NCI-H1694 treated with DMSO at 0.1 percent for 48 hours (cell line): ENCODE measurements at regions not wholly inside any gene's neighbourhood (a gene's known extent, or its start where the extent isn't known, plus 50 kb on each side); places are given as distances from the start of the nearest gene placed in this dataset.
"Not testable (repeated sequence)": the region's sequence is repeated elsewhere in the genome, so short reads cannot be mapped to it uniquely, and the experiment has no call there.

Experiments
- DNase-seq: peaks from one replicate; lab custom pipeline; 2025; lab: John Stamatoyannopoulos, UW

DNA sequence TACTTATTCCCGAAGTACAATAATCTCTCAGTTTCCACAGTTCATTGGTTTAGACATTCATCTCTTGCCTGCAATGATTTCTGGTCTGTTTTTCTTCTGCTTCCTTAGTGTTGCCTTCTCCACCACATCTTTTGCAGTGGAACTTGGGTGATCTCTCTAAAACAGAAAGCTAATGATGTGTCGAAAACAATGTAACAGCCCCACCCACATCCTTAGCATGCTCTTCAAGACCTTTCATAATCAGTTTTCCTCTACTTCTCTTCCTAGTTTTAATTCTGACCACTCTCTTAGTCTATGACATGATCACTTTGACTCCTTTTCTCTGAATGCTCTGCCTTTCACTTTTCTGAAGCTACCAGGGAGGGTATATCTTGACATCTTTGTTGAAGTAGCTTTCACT, 1007.9 kb upstream of the CITED2 start:
- no peak for DNase-seq

DNA sequence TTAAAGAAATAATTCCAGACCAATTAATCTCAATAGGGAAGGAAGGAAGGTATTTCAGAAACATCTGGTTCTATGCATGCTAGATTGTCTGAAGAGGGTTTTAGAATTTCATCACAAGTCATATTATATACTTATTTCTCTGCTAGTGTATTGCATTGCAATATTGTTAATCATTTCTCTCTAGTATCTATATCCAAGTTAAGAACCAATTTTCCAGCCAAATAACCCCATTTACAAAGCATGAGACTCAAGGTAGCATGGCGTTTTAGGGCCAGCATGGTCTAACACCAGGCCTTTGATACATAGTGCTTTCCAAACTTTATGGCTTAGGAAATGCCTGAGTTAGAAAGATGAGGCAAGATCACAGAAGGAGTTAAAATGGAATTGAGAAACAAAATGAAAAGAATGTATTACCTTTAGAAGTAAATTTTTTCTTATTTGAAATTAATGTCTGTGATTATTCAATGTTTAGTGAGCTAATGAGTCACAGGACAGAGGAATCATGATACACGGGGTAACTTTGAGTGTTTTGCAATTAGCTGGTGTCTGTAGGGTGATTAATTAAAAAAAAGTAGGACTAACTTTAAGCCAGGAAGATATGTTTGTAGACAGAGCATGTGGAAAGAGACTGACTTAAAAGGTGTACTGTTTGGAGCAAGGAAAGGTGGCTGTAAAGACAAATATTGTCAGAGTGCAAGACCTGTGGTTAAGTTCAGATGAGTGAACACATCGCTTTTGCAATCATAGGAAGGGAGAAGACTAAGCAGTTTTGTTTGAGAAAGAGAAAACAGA, 1006.2 kb upstream of the CITED2 start:
- DNase-seq, result no peak

DNA sequence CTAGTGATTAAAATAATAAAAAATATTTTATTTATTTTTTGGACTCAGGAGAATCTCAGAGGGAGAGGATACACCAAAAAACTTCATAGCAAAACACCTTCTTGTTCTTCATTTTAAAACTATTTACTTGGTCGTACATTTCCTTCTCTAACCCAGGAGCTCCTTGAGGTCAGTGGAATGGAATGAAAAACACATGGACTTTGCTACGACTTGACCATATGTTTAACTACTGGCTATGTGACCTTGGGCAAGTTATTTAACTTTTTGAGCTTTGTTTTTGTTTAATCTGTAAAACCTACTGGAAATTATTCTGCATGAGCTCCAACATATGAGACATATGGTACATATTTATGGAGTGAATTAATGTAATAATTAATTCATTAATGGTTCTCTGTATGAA, 1005.5 kb upstream of the CITED2 start:
- DNase-seq, result no peak

DNA sequence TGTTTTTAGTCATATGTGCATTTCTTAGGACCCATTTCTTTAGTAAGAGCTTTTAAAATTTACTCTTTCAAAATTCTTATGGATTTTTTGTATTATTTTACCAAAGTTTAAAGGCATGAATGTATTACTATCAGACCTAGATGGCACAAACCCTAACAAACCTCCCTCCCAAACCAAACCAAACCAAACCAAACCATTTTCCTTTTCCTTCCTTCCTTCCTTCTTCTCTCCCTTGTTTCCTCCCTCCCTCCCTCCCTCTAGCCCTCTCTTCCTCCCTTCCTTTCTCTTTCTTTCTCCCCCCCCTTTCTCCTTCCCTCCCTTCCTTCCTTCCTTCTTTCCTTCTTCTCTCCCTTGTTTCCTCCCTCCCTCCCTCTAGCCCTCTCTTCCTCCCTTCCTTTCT, 1001.8 kb upstream of the CITED2 start:
- no peak for DNase-seq

DNA sequence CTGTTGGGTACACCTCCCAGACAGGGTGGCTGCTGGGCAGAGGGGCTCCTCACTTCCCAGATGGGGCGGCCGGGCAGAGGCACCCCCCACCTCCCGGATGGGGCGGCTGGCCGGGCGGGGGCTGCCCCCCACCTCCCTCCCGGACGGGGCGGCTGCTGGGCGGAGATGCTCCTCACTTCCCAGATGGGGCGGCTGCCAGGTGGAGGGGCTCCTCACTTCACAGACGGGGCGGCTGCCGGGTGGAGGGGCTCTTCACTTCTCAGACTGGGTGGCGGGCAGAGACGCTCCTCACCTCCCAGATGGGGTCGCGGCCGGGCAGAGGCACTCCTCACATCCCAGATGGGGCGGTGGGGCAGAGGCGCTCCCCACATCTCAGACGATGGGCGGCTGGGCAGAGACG, 999.3 kb upstream of the CITED2 start:
- not testable (repeated sequence) for DNase-seq

DNA sequence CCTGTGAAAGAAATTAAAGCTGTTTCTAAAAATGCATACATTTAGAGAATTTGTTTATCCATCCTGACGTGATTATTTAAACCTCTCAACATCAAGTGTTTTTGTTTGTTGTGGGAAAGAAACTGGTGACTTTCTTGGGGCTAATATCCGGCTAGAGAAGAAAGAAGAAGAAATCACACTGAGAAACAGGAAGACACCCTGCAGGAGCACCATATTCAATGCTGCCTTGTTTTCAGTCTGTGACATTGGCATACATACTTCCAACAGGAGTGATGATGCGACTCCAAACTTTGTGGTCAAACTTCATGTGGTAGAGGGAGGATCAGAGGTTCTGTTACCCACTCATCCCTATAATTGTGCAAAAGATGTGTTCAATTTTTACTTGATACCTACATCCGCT, 997.6 kb upstream of the CITED2 start:
- no peak for DNase-seq

DNA sequence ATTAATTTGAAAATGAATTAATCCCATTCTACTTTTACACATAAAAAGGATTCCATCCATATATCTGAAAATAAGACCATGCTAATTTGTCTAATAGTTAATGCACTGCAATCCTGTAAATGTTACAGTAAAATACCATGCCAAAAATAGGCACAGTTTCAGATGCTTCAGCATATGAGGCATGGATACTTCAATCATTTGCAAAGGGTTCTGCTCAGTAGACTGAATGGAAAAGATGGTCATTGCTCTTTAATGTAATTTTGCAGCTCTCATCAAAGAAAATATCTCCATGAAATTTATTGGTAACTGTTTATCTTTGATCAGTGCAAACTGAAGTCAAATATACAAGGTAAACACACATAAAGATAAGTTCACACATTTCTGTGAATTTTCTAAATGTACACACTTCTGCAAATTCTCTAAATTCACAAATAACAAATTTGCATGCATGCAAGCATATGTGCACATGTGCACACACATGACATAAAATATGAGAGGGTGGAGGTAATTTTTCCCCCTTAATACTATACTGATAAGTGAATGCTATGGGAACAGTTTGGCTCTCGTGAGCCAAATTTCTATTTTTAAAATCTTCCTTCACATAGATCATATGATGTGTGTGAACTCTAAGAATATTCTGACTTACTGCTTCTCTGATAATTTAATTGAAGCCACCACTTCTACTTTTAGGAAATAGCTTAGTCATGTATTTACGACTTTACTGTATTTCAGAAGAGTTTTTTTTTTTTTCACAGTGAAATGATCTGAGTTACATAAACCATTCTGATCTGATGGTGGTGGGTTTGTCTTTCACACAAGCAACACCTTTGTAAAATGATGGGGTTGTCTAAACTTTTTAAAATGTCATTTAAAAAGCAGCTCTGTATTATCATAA, 996.8 kb upstream of the CITED2 start:
- no peak for DNase-seq

DNA sequence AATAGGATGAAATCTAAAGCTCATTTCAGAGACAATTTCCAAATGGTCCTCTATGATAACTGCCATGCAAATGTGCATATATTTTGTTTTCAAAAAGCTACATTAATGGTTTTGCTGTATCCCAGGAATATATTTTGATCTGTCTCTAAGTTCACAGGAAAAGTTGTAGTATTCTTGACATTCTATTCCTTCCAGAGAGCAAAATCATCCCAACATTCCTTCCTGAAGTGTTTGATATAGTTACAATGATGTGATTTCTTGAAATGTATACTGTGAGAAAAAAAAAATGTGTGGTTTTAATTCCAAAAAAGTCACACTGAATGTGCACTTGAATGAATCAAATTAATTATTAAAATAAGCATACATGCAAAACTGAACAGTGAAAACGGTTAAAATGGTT, 996.0 kb upstream of the CITED2 start:
- DNase-seq, result no peak

DNA sequence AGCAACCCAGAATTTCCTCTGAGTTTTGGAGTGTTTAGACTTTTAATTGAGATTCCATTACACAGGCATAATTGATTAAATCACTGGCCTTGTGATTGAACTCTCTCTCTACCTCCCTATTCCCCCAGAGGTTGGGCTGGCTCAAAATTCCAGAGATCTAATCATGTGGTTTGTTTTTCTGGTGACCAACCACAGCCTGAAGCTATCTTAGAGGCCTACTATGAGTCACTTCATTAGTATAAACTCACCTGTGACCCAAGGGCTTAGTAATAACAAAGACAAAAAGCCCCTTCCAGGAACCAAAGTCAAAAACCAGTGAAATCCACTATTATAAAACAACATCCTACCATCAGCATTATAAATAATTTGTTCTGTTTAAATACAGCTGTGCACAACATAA, 992.5 kb upstream of the CITED2 start:
- DNase-seq, result no peak

DNA sequence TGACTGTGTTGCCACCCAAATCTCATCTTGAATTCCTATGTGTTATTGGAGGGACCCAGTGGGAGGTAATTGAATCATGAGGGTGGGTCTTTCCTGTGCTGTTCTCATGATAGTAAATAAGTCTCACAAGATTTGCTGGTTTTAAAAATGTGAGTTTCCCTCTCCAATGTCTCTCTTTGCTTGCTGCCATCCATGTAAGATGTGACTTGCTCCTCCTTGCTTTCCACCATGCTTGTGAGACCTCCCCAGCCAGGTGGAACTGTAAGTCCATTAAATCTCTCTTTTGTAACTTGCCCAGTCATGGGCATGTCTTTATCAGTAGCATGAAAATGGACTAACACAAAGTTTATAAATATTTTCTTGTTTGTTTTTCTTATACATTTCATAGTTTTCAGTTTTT, 990.5 kb upstream of the CITED2 start:
- DNase-seq, result no peak

DNA sequence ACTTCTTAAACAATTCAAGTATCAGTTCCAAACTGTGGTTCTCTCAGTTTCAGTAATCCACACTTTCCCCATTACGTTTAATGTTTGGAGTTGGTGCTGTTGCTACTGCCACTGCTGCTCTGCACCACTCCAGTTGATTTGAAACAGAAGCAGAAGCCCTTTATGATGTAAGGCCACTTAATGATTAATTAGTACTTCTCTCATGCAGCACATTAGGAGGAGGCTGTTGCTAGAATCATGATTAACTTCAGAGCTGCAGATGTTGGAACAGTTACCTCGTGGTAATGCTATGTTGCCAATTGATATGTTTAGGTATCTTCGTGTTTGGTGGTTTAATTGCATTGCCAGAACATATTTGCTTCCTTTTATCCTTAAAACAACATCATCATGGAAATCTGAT, 986.2 kb upstream of the CITED2 start:
- DNase-seq, result no peak

DNA sequence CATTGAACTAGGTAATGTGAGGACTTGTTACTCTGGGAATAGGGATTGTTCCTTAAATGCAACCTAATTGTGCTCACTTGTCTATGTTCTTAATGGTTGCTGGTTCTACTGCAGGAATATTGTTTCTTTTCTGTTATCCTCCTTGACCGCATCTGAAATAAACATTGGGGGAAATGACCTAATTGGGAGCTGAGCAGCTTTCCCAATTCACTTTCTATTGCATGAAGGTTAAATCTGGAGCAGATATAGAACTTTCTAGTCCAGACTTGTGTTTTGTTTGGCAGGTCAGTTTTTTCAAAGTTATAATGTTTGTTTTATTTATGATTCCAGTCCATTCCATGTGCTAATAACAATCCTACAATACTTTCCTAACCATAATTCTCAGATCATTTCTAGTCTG, 981.0 kb upstream of the CITED2 start:
- DNase-seq, result no peak

DNA sequence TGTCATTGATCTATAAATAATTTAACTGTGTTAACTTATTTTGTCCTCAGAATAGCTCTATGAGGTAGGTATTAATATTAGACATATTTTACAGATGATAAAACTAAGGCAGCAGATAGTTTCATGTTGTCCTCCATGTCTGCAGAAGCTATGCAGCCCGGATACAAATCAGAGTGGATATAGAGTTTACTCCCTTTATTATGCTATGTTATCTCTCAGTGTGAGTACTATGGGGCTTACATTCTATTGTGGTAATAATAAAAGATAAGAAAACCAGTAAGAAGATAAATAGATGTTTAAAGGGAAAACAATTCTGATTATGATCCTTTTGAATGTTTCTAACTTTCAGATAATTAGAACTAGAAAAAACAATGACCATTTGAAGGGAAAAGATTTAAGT, 979.8 kb upstream of the CITED2 start:
- no peak for DNase-seq

DNA sequence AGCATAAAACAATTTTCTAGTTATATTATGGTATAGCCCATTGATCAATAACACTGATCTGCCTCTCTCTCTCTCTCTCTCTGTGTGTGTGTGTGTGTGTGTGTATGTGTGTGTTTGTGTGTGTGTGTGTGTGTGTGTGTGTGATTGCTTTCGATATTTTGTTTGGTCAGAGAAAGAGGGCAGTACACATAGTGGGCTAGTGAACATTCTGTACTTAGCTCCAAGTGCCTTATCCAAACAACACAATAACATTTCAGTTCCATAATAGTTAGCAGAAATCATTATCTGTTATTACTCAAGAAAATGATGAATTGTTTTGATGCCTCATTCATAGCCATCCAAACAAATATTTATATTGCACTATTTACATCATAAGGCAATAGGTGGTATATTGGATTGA, 979.1 kb upstream of the CITED2 start:
- no peak for DNase-seq

DNA sequence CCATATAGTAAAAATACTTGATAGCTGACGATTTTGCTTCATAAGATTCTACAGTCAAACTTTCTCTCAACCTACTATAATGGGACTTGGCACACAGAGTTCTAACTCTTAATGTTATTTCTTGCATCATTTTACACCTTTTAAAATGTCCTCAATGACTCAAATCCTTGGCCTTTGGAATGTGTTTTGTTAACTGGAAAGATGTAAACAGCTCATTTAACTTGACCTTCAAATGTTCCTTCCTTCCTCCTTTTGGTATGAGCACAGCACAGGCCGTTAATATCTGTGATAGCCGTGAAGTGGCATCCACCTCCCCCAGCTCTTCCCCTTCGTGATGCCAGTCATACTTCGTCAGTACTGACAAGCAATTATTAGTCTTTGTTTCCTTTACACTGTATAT, 972.0 kb upstream of the CITED2 start:
- DNase-seq, result no peak

DNA sequence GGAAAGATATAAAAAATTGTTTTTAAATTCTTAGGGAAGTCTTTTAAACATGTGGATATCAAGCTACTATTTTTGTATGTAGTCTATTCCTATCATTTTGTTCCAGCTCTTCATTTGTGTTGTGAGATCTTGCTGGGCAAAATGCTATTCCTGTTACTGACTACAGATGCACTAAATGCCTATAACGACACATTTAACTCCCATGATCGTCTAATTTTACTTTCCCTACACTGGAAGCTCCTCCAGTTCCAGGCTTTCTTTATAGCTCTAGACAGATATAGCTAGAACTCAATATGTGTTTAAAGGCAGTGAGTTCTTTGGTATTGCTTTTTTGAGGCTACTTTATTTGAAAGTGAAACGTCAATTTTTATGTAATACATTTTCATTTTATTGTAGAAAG, 971.5 kb upstream of the CITED2 start:
- DNase-seq, result no peak

DNA sequence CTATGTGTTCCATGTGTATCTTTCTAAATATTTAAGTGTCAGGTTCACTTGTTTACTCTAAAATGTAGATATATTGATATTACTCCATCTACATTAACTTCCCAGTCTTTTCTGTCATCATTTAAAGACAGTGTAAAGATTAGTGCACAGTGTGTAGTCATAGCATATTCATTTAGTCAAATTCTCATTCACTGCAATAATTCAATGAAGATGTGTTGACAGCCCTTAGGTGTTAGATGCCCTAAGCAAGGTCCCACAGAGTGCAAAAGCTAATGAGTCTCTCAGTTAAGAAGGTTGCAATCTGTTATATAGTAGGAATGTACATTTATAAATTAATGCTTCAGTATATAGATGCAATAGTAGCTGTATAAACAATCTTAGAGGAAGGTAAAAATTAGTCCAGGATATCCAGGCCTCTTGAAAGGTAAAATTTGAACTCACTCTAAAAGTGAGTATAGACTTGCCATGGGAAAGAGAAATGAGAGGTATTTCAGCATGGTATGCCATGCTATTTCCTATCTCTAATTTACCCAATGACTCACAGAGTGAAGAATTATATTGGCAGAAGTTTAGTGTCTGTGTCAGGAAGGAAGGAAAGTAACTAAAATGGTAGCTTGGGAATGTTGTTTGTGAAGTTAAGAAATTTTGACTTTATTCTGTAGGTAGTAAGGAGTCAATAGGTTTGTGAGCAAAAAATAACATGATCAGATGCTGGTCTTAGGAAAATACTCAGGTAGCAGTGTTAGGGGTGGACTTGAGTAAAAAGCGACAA, 969.9 kb upstream of the CITED2 start:
- DNase-seq, result no peak

DNA sequence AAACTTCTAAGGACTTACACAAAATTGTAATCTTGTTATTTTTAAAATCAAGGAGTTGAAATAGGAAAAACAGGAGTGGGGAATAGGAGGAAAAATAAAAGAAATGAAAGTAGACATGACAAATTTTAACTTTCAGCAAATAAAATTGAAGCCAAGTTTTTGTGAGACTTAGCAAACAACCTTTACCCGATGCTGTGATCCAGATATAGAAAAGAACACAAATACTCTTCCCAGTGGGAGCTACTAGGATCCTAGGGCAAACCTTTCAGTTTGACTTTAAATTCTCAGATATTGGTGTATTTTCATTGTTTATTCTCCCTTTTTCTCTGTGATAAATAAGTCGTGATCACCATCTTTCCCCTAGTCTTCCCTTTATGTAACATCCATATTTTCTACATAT, 968.7 kb upstream of the CITED2 start:
- no peak for DNase-seq

DNA sequence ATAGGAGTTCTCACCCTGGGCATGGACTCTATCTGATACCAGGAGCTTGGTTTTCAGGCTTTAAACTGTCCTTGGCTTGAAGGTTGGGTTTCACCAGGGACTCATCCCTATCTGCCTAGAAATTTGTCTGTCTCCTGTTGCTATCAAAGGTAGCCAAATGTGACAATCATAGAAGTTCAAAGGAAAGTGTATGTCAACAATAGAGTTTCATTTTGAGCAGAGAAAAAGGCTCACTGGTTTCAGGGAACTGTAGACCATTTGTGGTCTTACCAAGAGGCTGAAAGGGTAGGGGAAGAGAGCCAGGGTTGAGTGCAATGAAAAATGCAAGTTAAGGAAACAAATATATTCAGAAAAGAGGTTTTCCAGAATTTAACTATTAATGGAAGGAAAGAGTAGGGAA, 966.8 kb upstream of the CITED2 start:
- no peak for DNase-seq

DNA sequence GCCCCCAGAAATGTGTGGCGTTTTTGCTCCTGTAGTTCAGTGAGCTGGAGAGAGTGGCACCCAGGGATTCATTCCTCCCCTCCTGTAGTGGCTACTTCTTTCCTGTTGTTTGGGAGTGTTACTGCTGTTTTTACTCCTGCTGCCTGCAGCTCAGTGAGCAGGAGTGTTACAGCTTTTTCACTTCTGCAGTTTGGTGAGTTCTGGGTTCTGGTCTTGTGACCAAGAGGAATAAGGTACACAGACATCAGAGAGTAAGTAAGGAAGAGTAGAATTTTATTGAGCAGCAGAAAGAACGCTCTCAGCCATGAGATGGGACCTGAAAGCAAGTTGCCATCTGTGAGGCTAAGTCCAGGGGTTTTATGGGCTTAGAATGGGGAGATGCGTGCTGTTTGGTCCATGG, 966.3 kb upstream of the CITED2 start:
- DNase-seq, result no peak

DNA sequence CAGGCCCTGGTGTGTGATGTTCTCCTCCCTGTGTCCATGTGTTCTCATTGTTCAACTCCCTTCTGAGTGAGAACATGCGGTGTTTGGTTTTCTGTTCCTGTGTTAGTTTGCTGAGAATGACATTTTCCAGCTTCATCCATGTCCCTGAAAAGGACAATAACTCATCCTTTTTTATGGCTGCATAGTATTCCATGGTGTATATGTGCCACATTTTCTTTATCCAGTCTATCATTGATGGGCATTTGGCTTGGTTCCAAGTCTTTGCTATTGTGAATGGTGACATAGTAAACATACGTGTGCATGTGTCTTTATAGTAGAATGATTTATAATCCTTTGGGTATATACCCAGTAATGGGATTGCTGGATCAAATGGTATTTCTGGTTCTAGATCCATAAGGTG, 964.6 kb upstream of the CITED2 start:
- DNase-seq, result not testable (repeated sequence)

DNA sequence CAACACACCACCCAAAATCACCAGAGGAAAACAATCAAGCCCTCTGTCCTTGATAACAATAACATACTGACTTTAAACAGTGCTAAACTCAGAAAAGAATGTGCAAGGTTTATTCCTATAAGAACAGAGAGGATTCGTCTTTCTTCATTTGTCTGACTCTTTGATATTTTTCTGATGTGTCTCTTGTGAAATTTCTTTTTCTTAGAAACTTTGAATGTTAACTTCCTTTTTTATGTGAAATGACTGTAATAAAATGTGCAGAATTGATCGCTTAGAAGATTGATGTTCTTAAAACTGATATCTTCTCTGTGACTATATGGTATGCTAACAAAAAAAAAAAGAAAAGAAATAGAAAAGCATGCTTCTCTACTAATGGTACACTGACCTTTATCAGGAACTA, 947.4 kb upstream of the CITED2 start:
- DNase-seq, result no peak
